Loucy (cell line): ENCODE measurements at regions not wholly inside any gene's neighbourhood (a gene's known extent, or its start where the extent isn't known, plus 50 kb on each side); places are given as distances from the start of the nearest gene placed in this dataset.

Source experiments
- CTCF ChIP-seq: fragments of 200-600 bp; sonication (generic); conservative IDR thresholded peaks from 2 replicates; pipeline ENCODE4 v1.5.1; 2014; ENCODE audit warnings: mild to moderate bottlenecking, antibody characterized with exemption, low read length
- EZH2phosphoT487 ChIP-seq: fragments of 200-600 bp; IDR thresholded peaks from 2 replicates; pipeline ENCODE4 v1.6.1; 2018; ENCODE audit warnings: antibody characterized with exemption, mild to moderate bottlenecking, moderate library complexity, borderline replicate concordance

- no peak for TF ChIP-seq EZH2phosphoT487
- TF ChIP-seq CTCF, result no peak
Measured at GRCh38 chr16:66064801-66065530, 301.5 kb upstream of the CDH5 start.
